ENCODE measurements at regions not wholly inside any gene's neighbourhood (a gene's known extent, or its start where the extent isn't known, plus 50 kb on each side); places are given as distances from the start of the nearest gene placed in this dataset.

DNA sequence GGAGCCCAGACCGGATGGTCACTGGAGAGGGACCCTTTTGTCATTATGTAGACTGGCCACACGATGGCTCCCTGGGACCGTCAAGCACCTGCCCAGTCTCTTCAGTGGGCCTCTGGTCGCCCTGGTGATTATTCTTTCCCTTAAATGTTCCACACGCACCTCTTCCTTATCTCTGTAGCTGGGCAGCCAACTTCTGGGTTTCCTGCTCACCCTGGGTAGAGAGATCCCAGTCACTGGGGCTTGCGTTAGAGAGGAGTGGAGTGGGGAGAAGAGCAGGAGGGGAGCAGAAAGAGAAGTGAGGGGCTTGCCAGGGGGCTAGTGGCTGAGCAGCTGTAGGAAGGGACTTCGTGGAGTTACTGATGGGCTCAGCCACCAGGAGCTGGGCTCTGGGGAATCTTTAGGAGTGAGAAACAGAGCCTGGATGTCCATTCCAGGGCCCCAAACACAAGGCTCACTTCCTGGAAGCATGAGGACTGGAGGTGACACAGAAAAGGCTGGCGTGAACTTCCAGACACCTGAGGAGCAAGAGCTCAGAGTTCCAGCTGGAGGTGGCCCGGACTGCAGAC lies 150.1 kb downstream of the DHX35 start:
- TF ChIP-seq, protein P1, sequence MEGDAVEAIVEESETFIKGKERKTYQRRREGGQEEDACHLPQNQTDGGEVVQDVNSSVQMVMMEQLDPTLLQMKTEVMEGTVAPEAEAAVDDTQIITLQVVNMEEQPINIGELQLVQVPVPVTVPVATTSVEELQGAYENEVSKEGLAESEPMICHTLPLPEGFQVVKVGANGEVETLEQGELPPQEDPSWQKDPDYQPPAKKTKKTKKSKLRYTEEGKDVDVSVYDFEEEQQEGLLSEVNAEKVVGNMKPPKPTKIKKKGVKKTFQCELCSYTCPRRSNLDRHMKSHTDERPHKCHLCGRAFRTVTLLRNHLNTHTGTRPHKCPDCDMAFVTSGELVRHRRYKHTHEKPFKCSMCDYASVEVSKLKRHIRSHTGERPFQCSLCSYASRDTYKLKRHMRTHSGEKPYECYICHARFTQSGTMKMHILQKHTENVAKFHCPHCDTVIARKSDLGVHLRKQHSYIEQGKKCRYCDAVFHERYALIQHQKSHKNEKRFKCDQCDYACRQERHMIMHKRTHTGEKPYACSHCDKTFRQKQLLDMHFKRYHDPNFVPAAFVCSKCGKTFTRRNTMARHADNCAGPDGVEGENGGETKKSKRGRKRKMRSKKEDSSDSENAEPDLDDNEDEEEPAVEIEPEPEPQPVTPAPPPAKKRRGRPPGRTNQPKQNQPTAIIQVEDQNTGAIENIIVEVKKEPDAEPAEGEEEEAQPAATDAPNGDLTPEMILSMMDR (IDR thresholded peaks at IDR 0.05; ENCODE audit: insufficient read depth, low read length) = peak; percentile 30
- TF ChIP-seq POLR2AphosphoS5 (IDR thresholded peaks at IDR 0.05; ENCODE audit: low read depth) = no peak
